ENCODE measurements at regions not wholly inside any gene's neighbourhood (a gene's known extent, or its start where the extent isn't known, plus 50 kb on each side); places are given as distances from the start of the nearest gene placed in this dataset.

GRCh38 chr10:83691791-83692596 is 447.3 kb upstream of the GHITM start:
- no peak overlapping the region for H3K27ac Mint-ChIP-seq (ENCODE audit: unreplicated experiment)
- peaks cover 2% of the 10 kb centered on the region for H3K4me1 Mint-ChIP-seq (ENCODE audit: low read depth, unreplicated experiment)
- H3K36me3 Mint-ChIP-seq (ENCODE audit: unreplicated experiment): no peaks in the 10 kb centered on the region
- no peaks in the 10 kb centered on the region for H3K9me3 Mint-ChIP-seq (ENCODE audit: unreplicated experiment)
- no peak for DNase-seq
- H3K4me3 Mint-ChIP-seq (ENCODE audit: unreplicated experiment): no peak overlapping the region
- H3K27me3 Mint-ChIP-seq (ENCODE audit: unreplicated experiment): no peaks in the 10 kb centered on the region
- TF ChIP-seq CTCF (IDR thresholded peaks at IDR 0.05; ENCODE audit: partially characterized antibody, unreplicated experiment): no peak

GRCh38 chr10:83698899-83699298 is 440.4 kb upstream of the GHITM start:
- H3K9me3 Mint-ChIP-seq (ENCODE audit: unreplicated experiment): peaks cover 4% of the 10 kb centered on the region
- H3K4me3 Mint-ChIP-seq (ENCODE audit: unreplicated experiment): no peak overlapping the region
- H3K4me1 Mint-ChIP-seq (ENCODE audit: low read depth, unreplicated experiment): peaks cover 2% of the 10 kb centered on the region
- DNase-seq: no peak
- H3K36me3 Mint-ChIP-seq (ENCODE audit: unreplicated experiment): no peaks in the 10 kb centered on the region
- no peak for TF ChIP-seq CTCF (IDR thresholded peaks at IDR 0.05; ENCODE audit: partially characterized antibody, unreplicated experiment)
- H3K27ac Mint-ChIP-seq (ENCODE audit: unreplicated experiment): no peak overlapping the region
- H3K27me3 Mint-ChIP-seq (ENCODE audit: unreplicated experiment): no peaks in the 10 kb centered on the region

DNA sequence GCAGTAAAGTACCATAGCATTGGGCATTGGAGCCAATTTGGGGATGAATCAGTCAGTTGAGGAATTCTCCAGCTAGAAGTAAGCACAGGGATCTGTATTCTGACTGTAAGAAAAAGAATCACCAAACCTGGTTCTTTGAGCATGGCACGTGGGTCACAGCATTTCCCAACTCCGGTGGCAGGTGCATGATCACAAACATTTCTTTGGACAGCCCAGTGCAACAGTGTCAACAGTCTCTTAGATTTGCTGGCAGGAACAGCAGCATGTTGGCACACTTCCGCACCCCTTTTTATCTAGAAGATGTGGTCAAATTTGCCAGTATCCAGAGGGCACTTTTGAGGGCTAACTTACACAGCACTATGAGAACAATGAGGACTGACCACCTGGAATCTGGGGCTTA is 437.5 kb upstream of the GHITM start:
- Mint-ChIP-seq H3K4me3 (ENCODE audit: unreplicated experiment) (no peak overlapping the region), H3K4me1 (ENCODE audit: low read depth, unreplicated experiment) (no peaks in the 10 kb centered on the region), H3K36me3 (ENCODE audit: unreplicated experiment) (no peaks in the 10 kb centered on the region), H3K27me3 (ENCODE audit: unreplicated experiment) (no peaks in the 10 kb centered on the region), H3K9me3 (ENCODE audit: unreplicated experiment) (peaks cover 4% of the 10 kb centered on the region), H3K27ac (ENCODE audit: unreplicated experiment) (no peak overlapping the region)
- no peak for TF ChIP-seq CTCF (IDR thresholded peaks at IDR 0.05; ENCODE audit: partially characterized antibody, unreplicated experiment)
- DNase-seq: no peak

GRCh38 chr10:83702731-83703130 is 436.6 kb upstream of the GHITM start:
- no peak overlapping the region for H3K27ac Mint-ChIP-seq (ENCODE audit: unreplicated experiment)
- no peak for TF ChIP-seq CTCF (IDR thresholded peaks at IDR 0.05; ENCODE audit: partially characterized antibody, unreplicated experiment)
- no peaks in the 10 kb centered on the region for H3K36me3 Mint-ChIP-seq (ENCODE audit: unreplicated experiment)
- H3K4me3 Mint-ChIP-seq (ENCODE audit: unreplicated experiment): no peak overlapping the region
- no peak for DNase-seq
- H3K4me1 Mint-ChIP-seq (ENCODE audit: low read depth, unreplicated experiment): no peaks in the 10 kb centered on the region
- peaks cover 4% of the 10 kb centered on the region for H3K9me3 Mint-ChIP-seq (ENCODE audit: unreplicated experiment)
- no peaks in the 10 kb centered on the region for H3K27me3 Mint-ChIP-seq (ENCODE audit: unreplicated experiment)

DNA sequence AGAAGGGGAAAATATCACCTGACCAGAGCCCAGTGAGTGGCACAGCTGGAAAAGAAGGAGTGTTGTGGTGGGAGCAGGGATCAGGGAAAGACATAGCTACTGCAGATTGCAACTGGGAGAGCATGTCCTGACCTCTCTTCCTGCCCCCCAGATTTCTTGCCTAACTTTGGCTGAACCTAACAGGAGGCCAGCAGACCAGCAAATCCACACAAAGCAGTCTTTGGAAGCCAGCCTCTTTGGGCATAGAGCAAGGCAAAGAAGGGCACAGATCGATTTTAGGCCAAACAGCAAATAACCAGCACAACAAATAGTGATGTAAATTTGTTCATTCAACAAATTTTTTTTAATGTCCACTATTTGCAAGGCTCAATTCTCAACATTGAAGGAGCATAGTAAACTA is 433.2 kb upstream of the GHITM start:
- Mint-ChIP-seq H3K9me3 (ENCODE audit: unreplicated experiment) (peaks cover 7% of the 10 kb centered on the region), H3K27me3 (ENCODE audit: unreplicated experiment) (no peaks in the 10 kb centered on the region), H3K27ac (ENCODE audit: unreplicated experiment) (no peak overlapping the region), H3K36me3 (ENCODE audit: unreplicated experiment) (no peaks in the 10 kb centered on the region), H3K4me3 (ENCODE audit: unreplicated experiment) (no peak overlapping the region), H3K4me1 (ENCODE audit: low read depth, unreplicated experiment) (no peaks in the 10 kb centered on the region)
- no peak for TF ChIP-seq CTCF (IDR thresholded peaks at IDR 0.05; ENCODE audit: partially characterized antibody, unreplicated experiment)
- DNase-seq: no peak

Measured in glutamatergic neuron (in vitro differentiated cells).